ENCODE measurements at regions not wholly inside any gene's neighbourhood (a gene's known extent, or its start where the extent isn't known, plus 50 kb on each side); places are given as distances from the start of the nearest gene placed in this dataset.

GRCh38 chr1:57886376-57886775, 462.5 kb upstream of the DAB1 start:
- no peak for TF ChIP-seq POLR2A (IDR thresholded peaks at IDR 0.05)
- TF ChIP-seq, protein P1, sequence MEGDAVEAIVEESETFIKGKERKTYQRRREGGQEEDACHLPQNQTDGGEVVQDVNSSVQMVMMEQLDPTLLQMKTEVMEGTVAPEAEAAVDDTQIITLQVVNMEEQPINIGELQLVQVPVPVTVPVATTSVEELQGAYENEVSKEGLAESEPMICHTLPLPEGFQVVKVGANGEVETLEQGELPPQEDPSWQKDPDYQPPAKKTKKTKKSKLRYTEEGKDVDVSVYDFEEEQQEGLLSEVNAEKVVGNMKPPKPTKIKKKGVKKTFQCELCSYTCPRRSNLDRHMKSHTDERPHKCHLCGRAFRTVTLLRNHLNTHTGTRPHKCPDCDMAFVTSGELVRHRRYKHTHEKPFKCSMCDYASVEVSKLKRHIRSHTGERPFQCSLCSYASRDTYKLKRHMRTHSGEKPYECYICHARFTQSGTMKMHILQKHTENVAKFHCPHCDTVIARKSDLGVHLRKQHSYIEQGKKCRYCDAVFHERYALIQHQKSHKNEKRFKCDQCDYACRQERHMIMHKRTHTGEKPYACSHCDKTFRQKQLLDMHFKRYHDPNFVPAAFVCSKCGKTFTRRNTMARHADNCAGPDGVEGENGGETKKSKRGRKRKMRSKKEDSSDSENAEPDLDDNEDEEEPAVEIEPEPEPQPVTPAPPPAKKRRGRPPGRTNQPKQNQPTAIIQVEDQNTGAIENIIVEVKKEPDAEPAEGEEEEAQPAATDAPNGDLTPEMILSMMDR (IDR thresholded peaks at IDR 0.05 in 4 of 5, conservative IDR thresholded peaks at IDR 0.05 in 1 of 5): no peak
